HepG2 (cell line): ENCODE measurements at regions not wholly inside any gene's neighbourhood (a gene's known extent, or its start where the extent isn't known, plus 50 kb on each side); places are given as distances from the start of the nearest gene placed in this dataset.

Source experiments
- DNMT3B ChIP-seq: conservative IDR thresholded peaks from 2 replicates; pipeline ENCODE4 v1.6.1; 2016; ENCODE audit warnings: missing biosample characterization, control low read depth
- FLYWCH1 ChIP-seq: sonication (generic); formaldehyde crosslinking; IDR thresholded peaks from 2 replicates; pipeline ENCODE4 v1.8.1; 2023; ENCODE audit warnings: mild to moderate bottlenecking, missing genetic modification reagents
- FOXK2 ChIP-seq: fragments of 450-650 bp; IDR thresholded peaks from 2 replicates; pipeline ENCODE4 v1.6.1; 2016
- HNF4G ChIP-seq, 2 experiments: sonication (generic) in 1 of 2; formaldehyde crosslinking in 1 of 2; IDR thresholded peaks; 2 replicates each; pipeline versions ENCODE4 v1.4.0 to v1.6.1; 2011 to 2020; ENCODE audit warnings: borderline replicate concordance in 2 of 2, low read depth in 2 of 2, mild to moderate bottlenecking in 2 of 2, low read length in 1 of 2, missing genetic modification reagents in 1 of 2, moderate library complexity in 1 of 2
- JARID2 ChIP-seq: sonication (generic); formaldehyde crosslinking; IDR thresholded peaks from 2 replicates; pipeline ENCODE4 v1.8.1; 2023; ENCODE audit warnings: missing genetic modification reagents, inconsistent platforms; ENCODE audit not compliant: insufficient replicate concordance
- NONO ChIP-seq, 2 experiments: fragments of 450-650 bp in 1 of 2; sonication (generic) in 1 of 2; formaldehyde crosslinking in 1 of 2; IDR thresholded peaks in 1 of 2; conservative IDR thresholded peaks in 1 of 2; 2 replicates each; pipeline versions ENCODE4 v1.6.1 to v1.8.0; 2017 to 2022; ENCODE audit warnings: mild to moderate bottlenecking in 1 of 2, missing genetic modification reagents in 1 of 2, moderate library complexity in 1 of 2
- PAX8 ChIP-seq: sonication (generic); formaldehyde crosslinking; IDR thresholded peaks from 2 replicates; pipeline ENCODE4 v1.8.0; 2022; ENCODE audit warnings: mild to moderate bottlenecking, missing genetic modification reagents, borderline replicate concordance
- RAD21 ChIP-seq: fragments of 450-650 bp; formaldehyde crosslinking; IDR thresholded peaks from 2 replicates; pipeline ENCODE4 v1.5.0; 2020; ENCODE audit warnings: mild to moderate bottlenecking
- SETDB1 ChIP-seq: sonication (generic); formaldehyde crosslinking; IDR thresholded peaks from 2 replicates; pipeline ENCODE4 v1.5.1; 2020; ENCODE audit warnings: missing genetic modification reagents, mild to moderate bottlenecking, borderline replicate concordance
- SMC3 ChIP-seq: IDR thresholded peaks from 2 replicates; pipeline ENCODE4 v1.6.1; 2011; ENCODE audit warnings: low read length, improper control_type of control experiment
- SPEN ChIP-seq: sonication (generic); formaldehyde crosslinking; IDR thresholded peaks from 2 replicates; pipeline ENCODE4 v1.5.1; 2020; ENCODE audit warnings: low read depth, mild to moderate bottlenecking, missing genetic modification reagents
- SRSF1 ChIP-seq: fragments of 200-400 bp; formaldehyde crosslinking; optimal IDR thresholded peaks from 2 replicates; pipeline ENCODE3; 2017; ENCODE audit warnings: mild to moderate bottlenecking, low read depth, low read length, moderate library complexity
- TBP ChIP-seq: sonication (generic); formaldehyde crosslinking; IDR thresholded peaks from 2 replicates; pipeline ENCODE4 v1.5.0; 2020; ENCODE audit warnings: missing genetic modification reagents
- TSC22D2 ChIP-seq: sonication (generic); formaldehyde crosslinking; IDR thresholded peaks from 2 replicates; pipeline ENCODE4 v1.5.1; 2020; ENCODE audit warnings: missing genetic modification reagents, mild to moderate bottlenecking, borderline replicate concordance
- ZKSCAN5 ChIP-seq: sonication (generic); formaldehyde crosslinking; IDR thresholded peaks from 2 replicates; pipeline ENCODE4 v1.5.1; 2020; ENCODE audit warnings: mild to moderate bottlenecking, missing genetic modification reagents
- ZKSCAN8 ChIP-seq: IDR thresholded peaks from 2 replicates; pipeline ENCODE4 v1.6.1; 2016; ENCODE audit warnings: borderline replicate concordance, missing genetic modification reagents, missing compliant biosample characterization
- ZNF30 ChIP-seq: sonication (generic); formaldehyde crosslinking; IDR thresholded peaks from 2 replicates; pipeline ENCODE4 v1.5.0; 2020; ENCODE audit warnings: mild to moderate bottlenecking, missing genetic modification reagents
- ZNF496 ChIP-seq: sonication (generic); formaldehyde crosslinking; IDR thresholded peaks from 2 replicates; pipeline ENCODE4 v1.8.1; 2023; ENCODE audit warnings: mild to moderate bottlenecking, moderate library complexity, missing genetic modification reagents; ENCODE audit not compliant: insufficient replicate concordance
- ZNF891 ChIP-seq: sonication (generic); formaldehyde crosslinking; IDR thresholded peaks from 2 replicates; pipeline ENCODE4 v1.5.0; 2020; ENCODE audit warnings: mild to moderate bottlenecking, missing genetic modification reagents
- TF ChIP-seq, protein P1 (sequence below): sonication (generic); formaldehyde crosslinking; IDR thresholded peaks from 2 replicates; pipeline ENCODE4 v1.4.0; 2020; ENCODE audit warnings: low read depth, mild to moderate bottlenecking, missing genetic modification reagents
- TF ChIP-seq, protein P2 (sequence below): sonication (generic); formaldehyde crosslinking; IDR thresholded peaks from 2 replicates; pipeline ENCODE4 v1.8.1; 2022; ENCODE audit warnings: mild to moderate bottlenecking, missing genetic modification reagents
- TF ChIP-seq, protein P3 (sequence below): sonication (generic); formaldehyde crosslinking; IDR thresholded peaks from 2 replicates; pipeline ENCODE4 v1.5.0; 2020; ENCODE audit warnings: mild to moderate bottlenecking, missing genetic modification reagents, moderate library complexity
- TF ChIP-seq, protein P4 (sequence below): sonication (generic); formaldehyde crosslinking; IDR thresholded peaks from 2 replicates; pipeline ENCODE4 v1.4.0; 2020; ENCODE audit warnings: missing genetic modification reagents

DNA sequence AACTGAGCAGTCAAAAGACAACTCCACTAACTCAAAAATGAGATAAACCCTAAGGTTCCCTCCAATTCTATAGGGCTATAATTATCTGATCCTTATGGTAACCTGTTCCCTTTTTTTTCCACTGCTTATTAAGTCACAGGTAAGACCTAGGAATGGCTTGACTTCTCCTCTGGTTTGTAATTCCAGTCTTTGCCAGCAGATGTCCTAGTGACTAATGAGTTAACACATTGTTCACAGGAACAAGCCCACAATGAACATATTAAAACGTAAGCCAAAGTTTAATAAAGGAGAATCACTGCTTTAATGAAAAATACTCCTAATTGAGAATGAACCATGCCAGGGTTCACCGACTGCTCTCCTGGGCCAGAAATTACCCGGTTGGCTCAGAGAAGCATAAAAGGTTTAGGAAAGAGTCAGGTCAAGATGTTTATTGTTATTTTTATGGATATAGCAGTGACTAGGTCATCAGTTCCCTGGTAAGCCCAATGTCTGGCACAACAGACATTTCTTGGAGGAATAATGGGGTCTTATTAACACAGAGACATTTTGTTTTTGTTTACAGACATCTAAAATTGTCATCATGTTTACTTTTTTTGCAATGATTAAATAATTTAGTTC is 120.1 kb downstream of the ELAPOR2 start (continued):
- TF ChIP-seq, protein P1, sequence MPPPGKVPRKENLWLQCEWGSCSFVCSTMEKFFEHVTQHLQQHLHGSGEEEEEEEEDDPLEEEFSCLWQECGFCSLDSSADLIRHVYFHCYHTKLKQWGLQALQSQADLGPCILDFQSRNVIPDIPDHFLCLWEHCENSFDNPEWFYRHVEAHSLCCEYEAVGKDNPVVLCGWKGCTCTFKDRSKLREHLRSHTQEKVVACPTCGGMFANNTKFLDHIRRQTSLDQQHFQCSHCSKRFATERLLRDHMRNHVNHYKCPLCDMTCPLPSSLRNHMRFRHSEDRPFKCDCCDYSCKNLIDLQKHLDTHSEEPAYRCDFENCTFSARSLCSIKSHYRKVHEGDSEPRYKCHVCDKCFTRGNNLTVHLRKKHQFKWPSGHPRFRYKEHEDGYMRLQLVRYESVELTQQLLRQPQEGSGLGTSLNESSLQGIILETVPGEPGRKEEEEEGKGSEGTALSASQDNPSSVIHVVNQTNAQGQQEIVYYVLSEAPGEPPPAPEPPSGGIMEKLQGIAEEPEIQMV (CRISPR knock-in tag) = no peak
- no peak for TF ChIP-seq ZNF496 (CRISPR knock-in tag)
- TF ChIP-seq SMC3 = peak; percentile 74
- TF ChIP-seq ZKSCAN5 = no peak
- TF ChIP-seq JARID2 = no peak
- TF ChIP-seq, protein P2, sequence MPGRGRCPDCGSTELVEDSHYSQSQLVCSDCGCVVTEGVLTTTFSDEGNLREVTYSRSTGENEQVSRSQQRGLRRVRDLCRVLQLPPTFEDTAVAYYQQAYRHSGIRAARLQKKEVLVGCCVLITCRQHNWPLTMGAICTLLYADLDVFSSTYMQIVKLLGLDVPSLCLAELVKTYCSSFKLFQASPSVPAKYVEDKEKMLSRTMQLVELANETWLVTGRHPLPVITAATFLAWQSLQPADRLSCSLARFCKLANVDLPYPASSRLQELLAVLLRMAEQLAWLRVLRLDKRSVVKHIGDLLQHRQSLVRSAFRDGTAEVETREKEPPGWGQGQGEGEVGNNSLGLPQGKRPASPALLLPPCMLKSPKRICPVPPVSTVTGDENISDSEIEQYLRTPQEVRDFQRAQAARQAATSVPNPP (CRISPR knock-in tag) = no peak
- TF ChIP-seq PAX8 = no peak
- TF ChIP-seq, protein P3, sequence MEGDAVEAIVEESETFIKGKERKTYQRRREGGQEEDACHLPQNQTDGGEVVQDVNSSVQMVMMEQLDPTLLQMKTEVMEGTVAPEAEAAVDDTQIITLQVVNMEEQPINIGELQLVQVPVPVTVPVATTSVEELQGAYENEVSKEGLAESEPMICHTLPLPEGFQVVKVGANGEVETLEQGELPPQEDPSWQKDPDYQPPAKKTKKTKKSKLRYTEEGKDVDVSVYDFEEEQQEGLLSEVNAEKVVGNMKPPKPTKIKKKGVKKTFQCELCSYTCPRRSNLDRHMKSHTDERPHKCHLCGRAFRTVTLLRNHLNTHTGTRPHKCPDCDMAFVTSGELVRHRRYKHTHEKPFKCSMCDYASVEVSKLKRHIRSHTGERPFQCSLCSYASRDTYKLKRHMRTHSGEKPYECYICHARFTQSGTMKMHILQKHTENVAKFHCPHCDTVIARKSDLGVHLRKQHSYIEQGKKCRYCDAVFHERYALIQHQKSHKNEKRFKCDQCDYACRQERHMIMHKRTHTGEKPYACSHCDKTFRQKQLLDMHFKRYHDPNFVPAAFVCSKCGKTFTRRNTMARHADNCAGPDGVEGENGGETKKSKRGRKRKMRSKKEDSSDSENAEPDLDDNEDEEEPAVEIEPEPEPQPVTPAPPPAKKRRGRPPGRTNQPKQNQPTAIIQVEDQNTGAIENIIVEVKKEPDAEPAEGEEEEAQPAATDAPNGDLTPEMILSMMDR (CRISPR knock-in tag) = peak; percentile 72
- no peak for TF ChIP-seq SETDB1 (CRISPR knock-in tag)
- no peak for TF ChIP-seq ZNF891 (CRISPR knock-in tag)
- TF ChIP-seq NONO (IDR thresholded peaks at IDR 0.05) = no peak
- no peak for TF ChIP-seq NONO (CRISPR knock-in tag; conservative IDR thresholded peaks at IDR 0.05)
- no peak for TF ChIP-seq SPEN (CRISPR knock-in tag)
- no peak for TF ChIP-seq ZNF30 (CRISPR knock-in tag)
- no peak for TF ChIP-seq FLYWCH1 (CRISPR knock-in tag)
- TF ChIP-seq FOXK2 = no peak
- no peak for TF ChIP-seq TBP
- no peak for TF ChIP-seq DNMT3B (CRISPR knock-in tag)
- no peak for TF ChIP-seq TSC22D2 (CRISPR knock-in tag)
- no peak for TF ChIP-seq HNF4G (IDR thresholded peaks at IDR 0.05; ENCODE audit: borderline replicate concordance, low read depth, low read length)
- no peak for TF ChIP-seq HNF4G (CRISPR knock-in tag; IDR thresholded peaks at IDR 0.05; ENCODE audit: borderline replicate concordance, low read depth)
- TF ChIP-seq RAD21 (CRISPR knock-in tag) = peak; percentile 46; the same call in 1 of the 2 replicates
- TF ChIP-seq, protein P4, sequence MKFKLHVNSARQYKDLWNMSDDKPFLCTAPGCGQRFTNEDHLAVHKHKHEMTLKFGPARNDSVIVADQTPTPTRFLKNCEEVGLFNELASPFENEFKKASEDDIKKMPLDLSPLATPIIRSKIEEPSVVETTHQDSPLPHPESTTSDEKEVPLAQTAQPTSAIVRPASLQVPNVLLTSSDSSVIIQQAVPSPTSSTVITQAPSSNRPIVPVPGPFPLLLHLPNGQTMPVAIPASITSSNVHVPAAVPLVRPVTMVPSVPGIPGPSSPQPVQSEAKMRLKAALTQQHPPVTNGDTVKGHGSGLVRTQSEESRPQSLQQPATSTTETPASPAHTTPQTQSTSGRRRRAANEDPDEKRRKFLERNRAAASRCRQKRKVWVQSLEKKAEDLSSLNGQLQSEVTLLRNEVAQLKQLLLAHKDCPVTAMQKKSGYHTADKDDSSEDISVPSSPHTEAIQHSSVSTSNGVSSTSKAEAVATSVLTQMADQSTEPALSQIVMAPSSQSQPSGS (CRISPR knock-in tag) = no peak
- TF ChIP-seq SRSF1 = no peak
- no peak for TF ChIP-seq ZKSCAN8 (CRISPR knock-in tag)
